GM12878 (cell line): ENCODE measurements at regions not wholly inside any gene's neighbourhood (a gene's known extent, or its start where the extent isn't known, plus 50 kb on each side); places are given as distances from the start of the nearest gene placed in this dataset.

Source experiments
- ATAC-seq: fragments of 200-7000 bp; cut with Tn5 transposase; 3 replicates; pipeline ENCODE4 v1.9.1; 2020; ENCODE audit warnings: mild to moderate bottlenecking, moderate library complexity
- BruUV-seq: library from RNA; stranded (reverse); fragments of 400-500 nt; replicated peaks from 2 replicates; lab custom pipeline; 2021; lab: Mats Ljungman, UMichigan
- CTCF ChIA-PET: fragments of 300-600 bp; sonication (Branson Sonifier 250); formaldehyde crosslinking; extraction: SDS; loops from one replicate; lab custom pipeline; 2021; ENCODE audit warnings: inconsistent platforms; lab: Yijun Ruan, JAX
- POLR2A ChIA-PET: fragments of 350-600 bp; formaldehyde crosslinking; extraction: SDS; loops from one replicate; lab custom pipeline; 2021; ENCODE audit warnings: inconsistent platforms; lab: Charles Lee
- RAD21 ChIA-PET: fragments of 300-600 bp; sonication (Branson Sonifier 250); formaldehyde crosslinking; loops from one replicate; lab custom pipeline; 2023; ENCODE audit warnings: antibody characterized with exemption; ENCODE audit not compliant: unreplicated experiment; lab: Charles Lee
- SMC1A ChIA-PET: fragments of 300-600 bp; sonication (Branson Sonifier 250); formaldehyde crosslinking; loops from one replicate; lab custom pipeline; 2023; ENCODE audit not compliant: unreplicated experiment, uncharacterized antibody; lab: Charles Lee
- DNase-seq: peaks from one replicate; pipeline ENCODE4 v3.0.0-alpha.2; 2011; ENCODE audit warnings: low read depth, low spot score
- FAIRE-seq: peaks from 3 replicates; lab custom pipeline; 2011; peaks lifted over from hg19 to GRCh38; lab: Jason Lieb, UNC
- H2AFZ ChIP-seq: 2 replicates; pipeline ENCODE4 v1.6.0; 2011; ENCODE audit warnings: low read depth, low read length, control low read depth; ENCODE audit not compliant: control insufficient read depth
- H3K27ac ChIP-seq: 2 replicates; pipeline ENCODE4 v1.5.1; 2011; ENCODE audit warnings: control low read depth; ENCODE audit not compliant: control insufficient read depth, insufficient read depth
- H3K27me3 ChIP-seq, 2 experiments: replicated peaks in 1 of 2; 2 replicates each; pipeline versions ENCODE4 v1.6.0 to v1.6.1; 2011; ENCODE audit warnings: low read length in 1 of 2; ENCODE audit not compliant: control insufficient read depth in 2 of 2, insufficient read depth in 2 of 2
- H3K36me3 ChIP-seq, 2 experiments: 2 replicates each; pipeline ENCODE4 v1.5.1; 2011; ENCODE audit warnings: low read length in 1 of 2; ENCODE audit not compliant: control insufficient read depth in 2 of 2, insufficient read depth in 2 of 2
- H3K4me1 ChIP-seq: 2 replicates; pipeline ENCODE4 v1.6.1; 2011; ENCODE audit warnings: mild to moderate bottlenecking, low read length, moderate library complexity, mixed read lengths; ENCODE audit not compliant: control insufficient read depth, insufficient read depth
- H3K4me2 ChIP-seq: 2 replicates; pipeline ENCODE4 v1.6.0; 2011; ENCODE audit warnings: control low read depth; ENCODE audit not compliant: control insufficient read depth, insufficient read depth
- H3K4me3 ChIP-seq: fragments of 200-600 bp; sonication (generic); 2 replicates; pipeline ENCODE4 v1.5.1; 2016
- H3K79me2 ChIP-seq: 2 replicates; pipeline ENCODE4 v1.6.0; 2011; ENCODE audit warnings: low read length; ENCODE audit not compliant: control insufficient read depth, insufficient read depth
- H3K9ac ChIP-seq: 2 replicates; pipeline ENCODE4 v1.8.0; 2011; ENCODE audit warnings: low read length, control low read depth, mixed read lengths; ENCODE audit not compliant: control insufficient read depth, insufficient read depth
- H3K9me3 ChIP-seq: replicated peaks from 3 replicates; pipeline ENCODE4 v1.5.1; 2011; ENCODE audit warnings: mild to moderate bottlenecking, low read length; ENCODE audit not compliant: control insufficient read depth, insufficient read depth
- H4K20me1 ChIP-seq: 2 replicates; pipeline ENCODE4 v1.6.0; 2011; ENCODE audit not compliant: control insufficient read depth, insufficient read depth
- BACH1 ChIP-seq: fragments of 450-650 bp; IDR thresholded peaks from 2 replicates; pipeline ENCODE4 v1.6.1; 2017; ENCODE audit warnings: mild to moderate bottlenecking, borderline replicate concordance
- BCLAF1 ChIP-seq: fragments of 450-650 bp; IDR thresholded peaks from 2 replicates; pipeline ENCODE4 v1.6.1; 2017; ENCODE audit warnings: antibody characterized with exemption, mild to moderate bottlenecking, moderate library complexity
- BRCA1 ChIP-seq: IDR thresholded peaks from 2 replicates; pipeline ENCODE4 v1.6.1; 2011; ENCODE audit warnings: low read depth, low read length, improper control_type of control experiment
- CHD2 ChIP-seq: IDR thresholded peaks from 2 replicates; pipeline ENCODE4 v1.6.1; 2011; ENCODE audit warnings: low read depth, low read length, improper control_type of control experiment, borderline replicate concordance
- CREB1 ChIP-seq: IDR thresholded peaks from 2 replicates; pipeline ENCODE4 v1.6.1; 2012; ENCODE audit warnings: low read depth, mild to moderate bottlenecking, inconsistent platforms
- FOXK2 ChIP-seq: fragments of 450-650 bp; IDR thresholded peaks from 2 replicates; pipeline ENCODE4 v1.6.1; 2017; ENCODE audit warnings: mild to moderate bottlenecking, moderate library complexity
- GATAD2B ChIP-seq: fragments of 450-650 bp; conservative IDR thresholded peaks from 2 replicates; pipeline ENCODE4 v1.6.1; 2017; ENCODE audit warnings: low read depth, mild to moderate bottlenecking, moderate library complexity
- HDAC6 ChIP-seq: fragments of 200-600 bp; sonication (generic); IDR thresholded peaks from one replicate; pipeline ENCODE4 v1.8.0; 2017; ENCODE audit warnings: antibody characterized with exemption; ENCODE audit not compliant: unreplicated experiment
- IKZF2 ChIP-seq, 2 experiments: fragments of 450-650 bp; IDR thresholded peaks; 2 replicates each; pipeline ENCODE4 v1.6.1; 2017; ENCODE audit warnings: mild to moderate bottlenecking in 2 of 2, moderate library complexity in 2 of 2
- RAD51 ChIP-seq: fragments of 450-650 bp; IDR thresholded peaks from 2 replicates; pipeline ENCODE4 v1.6.1; 2016; ENCODE audit warnings: moderate library complexity, mild to moderate bottlenecking, inconsistent platforms
- RELA ChIP-seq: fragments of 450-650 bp; IDR thresholded peaks from 2 replicates; pipeline ENCODE4 v1.8.0; 2014; ENCODE audit warnings: borderline replicate concordance; ENCODE audit not compliant: partially characterized antibody
- SMAD1 ChIP-seq: fragments of 450-650 bp; IDR thresholded peaks from 2 replicates; pipeline ENCODE4 v1.6.1; 2018; ENCODE audit warnings: mild to moderate bottlenecking, low read depth; ENCODE audit not compliant: partially characterized antibody
- ZBED1 ChIP-seq: IDR thresholded peaks from 2 replicates; pipeline ENCODE4 v1.6.1; 2016; ENCODE audit warnings: borderline replicate concordance
- ZNF384 ChIP-seq: IDR thresholded peaks from 2 replicates; pipeline ENCODE4 v1.6.1; 2012; ENCODE audit warnings: low read depth, mild to moderate bottlenecking, low read length, improper control_type of control experiment, borderline replicate concordance
- ZZZ3 ChIP-seq: IDR thresholded peaks from 2 replicates; pipeline ENCODE4 v1.6.1; 2011; ENCODE audit warnings: low read depth; ENCODE audit not compliant: control insufficient read depth, insufficient read length
- whole genome bisulfite sequencing: methylation state at CpG from one replicate; pipeline ENCODE4 v1.1.6; 2016; ENCODE audit warnings: low lambda C conversion rate; ENCODE audit not compliant: insufficient replicate concordance, insufficient coverage; ENCODE audit errors: missing lambda C conversion rate; 5-methylcytosine and 5-hydroxymethylcytosine counted together
- in situ Hi-C: fragments of 300-500 bp; cut with MboI; formaldehyde crosslinking; loops from 9 replicates; pipeline ENCODE4 v1.14.3; 2018; ENCODE audit warnings: mixed read lengths
- intact Hi-C: fragments of 100-400 bp; cut with micrococcal nuclease; formaldehyde crosslinking; loops from one replicate; pipeline ENCODE4 v1.14.2; 2022; ENCODE audit not compliant: unreplicated experiment

GRCh38 chr2:78892295-78892694 lies 133.2 kb upstream of the REG3G start (continued):
- TF ChIP-seq BCLAF1 (no peak), HDAC6 (no peak), RAD51 (no peak), CREB1 (no peak), CHD2 (no peak), SMAD1 (no peak), GATAD2B (no peak), ZBED1 (no peak), ZNF384 (no peak), ZZZ3 (no peak), FOXK2 (no peak), IKZF2 (IDR thresholded peaks at IDR 0.05) (no peak), BACH1 (no peak)

GRCh38 chr2:78895022-78895421 lies 130.5 kb upstream of the REG3G start:
- RAD21 ChIA-PET: no interaction called here
- peak; percentile 63 for ATAC-seq
- WGBS: 0% methylated on average over 1 of the region's 1 CpG
- no peaks in the 10 kb centered on the region for H3K4me1 ChIP-seq
- in situ Hi-C loops: no loop called here
- H4K20me1 ChIP-seq: no peaks in the 10 kb centered on the region
- TF ChIP-seq BRCA1 (no peak), RELA (no peak)
- TF ChIP-seq, all 136 proteins: peak for 0
- Histone ChIP-seq H2AFZ (no peak overlapping the region), H3K4me2 (no peak overlapping the region), H3K9ac (no peak overlapping the region), H3K9me3 (no peaks in the 10 kb centered on the region), H3K4me3 (no peak overlapping the region), H3K36me3 (no peaks in the 10 kb centered on the region), H3K27ac (no peak overlapping the region), H3K27me3 (0 out of 4 replicates have a peak, but pooled peaks cover 0 to 1% of the 10 kb centered on the region in 2 experiments), H3K79me2 (no peaks in the 10 kb centered on the region)
- ChIA-PET SMC1A (interaction anchor here (1.3 to 1.6 kb wide), 2 partner anchors 12 to 25 kb away, joined by 3 to 7 read pairs; no protein-coding TSS in a partner anchor), POLR2A (no interaction called here), CTCF (interaction anchor here (0.7 kb wide), 1 partner anchor 24 kb away, joined by 3 read pairs; no protein-coding TSS in a partner anchor)
- no peak for DNase-seq
- no TSS peak for BruUV-seq
- FAIRE-seq: no peak
- intact Hi-C loops: no loop called here
